Stimulated activated CD4-positive, alpha-beta T cell treated with anti-CD3 and anti-CD28 coated beads, Interleukin-1b, Interleukin-23, amount 100 ng/mL, for 24 hours (primary cell): ENCODE measurements at regions not wholly inside any gene's neighbourhood (a gene's known extent, or its start where the extent isn't known, plus 50 kb on each side); places are given as distances from the start of the nearest gene placed in this dataset.
"Not testable (repeated sequence)": the region's sequence is repeated elsewhere in the genome, so short reads cannot be mapped to it uniquely, and the experiment has no call there.

ENCODE experiments used
- DNase-seq, 4 experiments: peaks; one replicate each; pipeline ENCODE4 v3.0.0-alpha.2; 2020; ENCODE audit warnings: low read depth in 4 of 4, low spot score in 1 of 4

DNA sequence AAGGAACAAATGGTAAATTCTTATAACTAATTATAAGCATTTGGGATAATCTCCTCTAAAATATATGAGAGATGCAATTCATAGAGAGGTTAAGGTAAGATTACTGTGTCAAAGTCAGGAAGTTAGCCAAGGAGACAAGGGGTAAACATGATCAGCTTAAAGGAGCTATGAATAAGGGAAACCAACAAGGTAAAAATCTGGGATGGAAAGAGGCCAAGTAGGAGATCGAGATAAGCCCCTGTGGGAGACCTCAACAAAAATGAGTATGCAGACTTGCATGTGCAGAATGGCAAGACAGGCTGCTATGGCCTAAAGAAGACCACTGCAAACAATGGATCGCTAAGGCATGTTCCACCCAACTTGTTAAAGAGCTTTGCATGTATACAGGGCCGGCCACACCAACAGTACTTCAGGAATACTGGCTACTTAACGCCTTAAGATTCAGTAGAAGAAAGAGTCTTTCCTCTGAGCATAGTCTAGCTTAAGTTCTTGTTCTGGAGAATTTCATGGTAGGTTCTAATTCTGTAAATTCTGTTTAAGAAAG lies 738.6 kb downstream of the GALC start:
- no peak for DNase-seq

DNA sequence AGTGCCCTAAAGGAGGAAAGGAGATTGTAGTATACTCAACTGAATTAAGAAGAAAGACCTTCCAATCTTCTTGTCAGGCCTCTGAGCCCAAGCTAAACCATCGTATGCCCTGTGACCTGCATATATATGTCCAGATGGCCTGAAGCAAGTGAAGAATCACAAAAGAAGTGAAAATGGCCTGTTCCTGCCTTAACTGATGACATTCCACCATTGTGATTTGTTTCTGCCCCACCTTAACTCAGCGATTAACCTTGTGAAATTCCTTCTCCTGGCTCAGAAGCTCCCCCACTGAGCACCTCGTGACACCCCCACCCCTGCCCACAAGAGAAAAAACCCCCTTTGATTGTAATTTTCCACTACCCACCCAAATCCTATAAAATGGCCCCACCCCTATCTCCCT lies 739.2 kb downstream of the GALC start:
- not testable (repeated sequence) for DNase-seq

DNA sequence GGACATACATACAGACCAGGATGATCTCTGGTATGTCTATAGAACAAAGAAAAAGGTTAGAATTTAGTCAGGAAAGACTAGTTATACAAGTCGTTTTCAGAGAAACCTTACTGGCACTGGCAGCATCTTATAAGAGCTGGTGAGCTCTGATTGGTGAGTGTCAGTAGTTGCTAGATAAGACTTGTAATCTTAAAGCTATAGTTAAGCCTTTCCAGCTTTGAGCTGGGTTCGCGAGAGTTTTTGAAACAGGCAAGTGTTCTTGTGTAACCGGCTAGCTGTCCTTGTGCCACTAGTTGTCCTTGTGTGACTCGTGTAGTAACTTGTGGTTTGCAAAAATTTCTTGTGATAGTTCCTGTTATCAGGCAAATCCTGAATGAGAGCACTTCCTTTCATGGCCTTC lies 740.9 kb downstream of the GALC start:
- DNase-seq = no peak

DNA sequence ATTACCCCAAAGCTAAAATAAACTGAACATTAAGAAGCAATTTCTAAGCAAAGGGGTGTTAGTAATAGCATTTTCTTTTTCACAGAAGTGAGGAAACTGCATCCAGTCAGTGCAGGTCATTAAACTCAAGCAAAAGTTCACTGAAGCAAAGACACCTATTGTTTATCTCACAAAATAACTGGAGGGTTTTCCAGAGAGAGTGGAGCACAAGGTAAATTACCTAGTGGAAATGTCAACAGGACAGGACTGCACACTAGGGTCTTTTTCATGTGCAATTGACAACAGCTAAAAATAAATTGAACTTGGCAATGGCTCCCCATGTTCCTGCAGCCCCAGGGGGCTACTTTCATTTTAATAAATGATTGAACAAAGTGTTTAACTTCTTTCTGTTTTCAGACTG lies 742.0 kb downstream of the GALC start:
- DNase-seq = no peak

DNA sequence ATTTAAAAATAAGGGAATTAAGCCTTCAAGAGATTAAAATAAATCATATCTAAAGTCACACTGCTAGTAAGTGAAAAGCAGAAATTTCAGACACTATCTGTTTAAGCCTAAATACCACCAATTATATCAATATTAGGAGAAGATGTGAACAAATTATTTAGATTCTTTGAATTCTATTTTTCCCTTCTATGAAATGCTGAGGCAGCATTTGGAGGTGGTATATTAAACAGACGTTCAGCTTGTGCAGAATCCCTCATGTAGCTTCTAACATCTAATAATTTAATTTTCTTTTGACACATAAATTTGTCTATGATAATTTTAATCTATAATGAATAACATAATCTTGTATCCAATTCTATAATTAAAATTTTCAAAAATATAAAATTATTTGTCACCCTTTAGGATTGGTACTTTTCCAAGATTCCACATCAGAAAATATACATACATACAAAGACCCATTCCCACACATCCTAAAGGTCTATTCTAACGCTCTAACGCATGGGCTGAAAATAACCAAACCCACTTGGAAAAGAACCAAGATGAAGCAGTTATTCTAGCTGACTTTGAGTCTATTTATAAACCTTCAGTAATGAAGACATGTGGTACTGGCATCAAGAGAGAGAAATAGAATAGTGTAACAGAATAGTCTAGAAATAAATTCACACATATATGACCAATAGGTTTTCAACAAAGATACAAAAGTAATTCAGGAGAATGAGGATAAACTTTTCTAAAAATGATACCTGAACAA lies 751.8 kb downstream of the GALC start:
- no peak for DNase-seq

DNA sequence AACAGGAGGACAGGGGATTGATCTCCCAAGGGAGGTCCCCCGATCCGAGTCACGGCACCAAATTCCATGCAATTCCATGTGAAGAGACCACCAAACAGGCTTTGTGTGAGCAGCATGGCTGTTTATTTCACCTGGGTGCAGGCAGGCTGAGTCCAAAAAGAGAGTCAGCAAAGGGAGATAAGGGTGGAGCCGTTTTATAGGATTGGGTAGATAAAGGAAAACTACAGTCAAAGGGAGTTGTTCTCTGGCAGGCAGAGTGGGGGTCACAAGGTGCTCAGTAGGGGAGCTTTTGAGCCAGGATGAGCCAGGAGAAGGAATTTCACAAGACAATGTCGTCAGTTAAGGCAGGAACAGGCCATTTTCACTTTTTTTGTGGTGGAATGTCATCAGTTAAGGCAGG lies 752.7 kb downstream of the GALC start:
- not testable (repeated sequence) for DNase-seq

GRCh38 chr14:87233806-87234384 lies 759.1 kb downstream of the GALC start:
- no peak for DNase-seq

- DNase-seq = no peak
Observed at GRCh38 chr14:87233266-87233665, 759.7 kb downstream of the GALC start.

DNA sequence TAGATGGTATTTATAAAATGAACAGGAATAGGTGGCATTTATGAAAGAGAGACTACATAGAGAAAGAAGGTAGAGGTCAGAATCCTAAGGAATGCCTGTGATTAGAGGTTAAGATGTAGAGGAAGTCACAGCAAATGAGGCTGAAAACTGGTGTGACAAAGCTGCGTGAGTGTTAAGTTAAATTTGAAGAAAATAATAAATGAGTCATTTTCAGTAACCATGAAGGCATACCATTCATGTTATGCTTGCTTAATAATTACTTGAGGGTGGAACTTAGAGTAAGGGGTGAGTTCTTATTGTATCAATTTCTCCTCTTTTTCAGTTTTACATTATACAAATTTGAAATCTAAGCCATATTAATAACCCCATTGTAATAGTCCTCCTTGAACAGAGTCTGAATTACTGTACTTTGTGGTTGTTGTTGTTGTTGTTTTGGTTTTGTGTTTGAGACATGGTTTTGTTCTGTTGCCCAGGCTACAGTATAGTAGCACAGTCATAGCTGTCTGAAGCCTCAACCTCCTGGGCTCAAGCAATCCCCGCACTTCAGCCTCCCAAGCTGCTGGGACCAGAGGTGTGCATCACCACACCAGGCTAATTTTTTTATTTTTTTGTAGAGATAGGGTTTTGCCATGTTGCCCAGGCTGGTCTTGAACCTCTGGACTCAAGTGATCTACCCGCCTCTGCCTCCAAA lies 761.5 kb downstream of the GALC start:
- DNase-seq = no peak

DNA sequence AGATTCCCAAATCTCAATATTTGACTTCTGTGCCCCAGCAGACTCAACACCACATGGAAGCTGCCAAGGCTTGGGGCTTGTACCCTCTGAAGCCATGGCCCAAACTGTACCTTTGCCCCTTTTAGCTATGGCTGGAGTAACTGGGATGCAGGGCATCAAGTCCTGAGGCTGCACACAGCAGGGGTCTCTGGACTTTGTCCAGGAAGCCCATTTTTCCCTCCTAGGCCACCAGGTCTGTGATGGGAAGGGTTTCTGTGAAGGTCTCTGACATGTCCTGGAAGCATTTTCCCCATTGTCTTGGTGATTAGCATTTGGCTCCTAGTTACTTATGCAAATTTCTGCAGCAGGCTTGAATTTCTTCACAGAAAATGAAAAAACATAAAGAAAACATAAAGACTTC lies 762.3 kb downstream of the GALC start:
- no peak for DNase-seq

GRCh38 chr14:87229131-87229530 lies 763.9 kb downstream of the GALC start:
- DNase-seq = no peak

DNA sequence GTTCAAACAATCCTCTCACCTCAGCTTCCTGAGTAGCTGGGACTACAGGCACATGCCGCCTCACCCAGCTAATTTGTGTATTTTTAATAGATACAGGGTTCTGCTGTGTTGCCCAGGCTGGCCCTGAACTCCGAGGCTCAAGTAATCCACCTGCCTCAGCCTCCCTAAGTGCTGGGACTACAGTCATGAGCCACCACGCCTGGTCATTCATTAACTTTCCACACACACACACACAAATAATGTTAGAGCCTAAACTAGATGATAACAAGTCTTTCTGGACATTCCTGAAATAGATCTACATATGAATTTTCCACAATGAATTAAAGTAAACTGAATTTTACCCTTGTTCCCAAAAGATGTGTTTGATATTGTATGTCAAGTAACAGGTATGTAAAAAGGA lies 776.0 kb downstream of the GALC start:
- DNase-seq = no peak

GRCh38 chr14:87214558-87214957 lies 778.4 kb downstream of the GALC start:
- no peak for DNase-seq

GRCh38 chr14:87207756-87208155 lies 785.2 kb downstream of the GALC start:
- DNase-seq = no peak

- no peak for DNase-seq
Observed at GRCh38 chr14:87205811-87206210, 787.2 kb downstream of the GALC start.

GRCh38 chr14:87203346-87203745 lies 789.6 kb downstream of the GALC start:
- DNase-seq = no peak

GRCh38 chr14:87199381-87199780 lies 793.6 kb downstream of the GALC start:
- no peak for DNase-seq

GRCh38 chr14:87196436-87196835 lies 796.5 kb downstream of the GALC start:
- DNase-seq = no peak

- DNase-seq = no peak
Observed at GRCh38 chr14:87187786-87188185, 805.2 kb downstream of the GALC start.

DNA sequence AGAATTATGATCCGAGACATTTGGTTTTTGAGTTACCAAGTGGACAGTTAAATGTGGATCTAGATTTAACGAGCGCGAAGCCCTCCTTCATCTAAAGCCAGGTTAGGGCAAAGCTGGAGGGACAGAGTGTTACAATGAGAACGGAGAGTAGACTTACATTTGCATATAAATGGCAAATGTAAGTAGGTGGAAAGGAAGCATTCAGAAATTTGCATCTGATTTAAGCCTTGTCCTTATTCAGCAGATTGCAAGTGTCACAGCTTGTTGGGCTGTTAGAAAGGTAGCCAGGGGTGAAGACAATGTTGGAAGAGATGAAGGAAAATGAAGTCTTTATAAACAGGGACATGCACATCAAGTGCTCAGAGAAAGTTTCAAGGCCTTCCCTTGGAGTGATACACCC lies 806.2 kb downstream of the GALC start:
- no peak for DNase-seq

GRCh38 chr14:87185961-87186560 lies 806.9 kb downstream of the GALC start:
- DNase-seq = no peak

- no peak for DNase-seq
Observed at GRCh38 chr14:87184180-87184579, 808.8 kb downstream of the GALC start.
